ENCODE measurements at regions not wholly inside any gene's neighbourhood (a gene's known extent, or its start where the extent isn't known, plus 50 kb on each side); places are given as distances from the start of the nearest gene placed in this dataset.

DNA sequence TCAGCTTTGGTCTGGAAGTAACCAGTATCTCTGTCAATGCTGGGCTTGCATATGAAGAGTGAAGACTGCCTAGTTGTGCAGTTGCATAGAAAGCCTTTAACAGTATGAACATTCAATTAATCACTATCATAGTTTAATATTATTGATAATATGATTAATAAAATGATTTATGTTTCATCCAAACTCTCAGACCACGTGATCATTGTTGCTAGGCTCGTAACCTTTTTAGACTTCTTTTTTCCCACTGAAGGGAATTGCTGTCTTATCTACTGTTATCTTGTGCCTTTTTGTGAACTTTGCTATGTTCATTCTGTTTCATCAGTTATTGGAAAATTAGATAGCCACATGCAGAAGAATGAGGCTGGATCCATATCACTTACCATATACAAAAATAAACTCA, 536.4 kb upstream of the NOVA1 start:
- CTCF ChIA-PET = no interaction called here
- H3K27ac ChIP-seq (ENCODE audit: insufficient read depth, low read length) = no peak overlapping the region

More for the DNA sequence above, 536.4 kb upstream of the NOVA1 start:
- Histone ChIP-seq H2AK5ac (ENCODE audit: low read depth, low read length) (no peak overlapping the region), H3K4me1 (ENCODE audit: control insufficient read depth, insufficient read depth, low read length) (no peaks in the 10 kb centered on the region), H4K20me1 (ENCODE audit: insufficient read depth, low read length) (no peaks in the 10 kb centered on the region), H2BK20ac (ENCODE audit: low read depth, low read length) (no peak overlapping the region), H2BK15ac (ENCODE audit: low read depth, low read length) (no peak overlapping the region), H3K18ac (ENCODE audit: low read depth, low read length) (no peak overlapping the region), H3K4me3 (ENCODE audit: insufficient read depth, low read depth, low read length) (no peak overlapping the region), H3K9me3 (ENCODE audit: control insufficient read depth, insufficient read depth, low read length) (no peaks in the 10 kb centered on the region), H2AK9ac (replicated peaks; ENCODE audit: low read depth, low read length, poor library complexity) (no peak overlapping the region), H4K5ac (ENCODE audit: low read depth, low read length) (no peak overlapping the region), H4K8ac (ENCODE audit: low read depth in 2 of 2, low read length in 2 of 2) (no peak overlapping the region), H2BK120ac (ENCODE audit: low read depth, low read length) (no peak overlapping the region), H3K36me3 (ENCODE audit: control insufficient read depth, insufficient read depth, low read length) (no peaks in the 10 kb centered on the region), H3K14ac (replicated peaks; ENCODE audit: low read depth, low read length) (no peak overlapping the region), H3K4me2 (ENCODE audit: low read depth, low read length) (no peak overlapping the region), H3K9ac (ENCODE audit: low read depth, low read length) (no peak overlapping the region), H3K23ac (ENCODE audit: low read depth, low read length) (no peak overlapping the region), H2AFZ (replicated peaks; ENCODE audit: low read length, poor library complexity) (no peak overlapping the region), H3K56ac (ENCODE audit: extremely low read depth, insufficient read depth, low read length) (no peak overlapping the region), H3K79me1 (ENCODE audit: low read depth in 1 of 2, low read length in 2 of 2) (no peaks in the 10 kb centered on the region), H3K9me1 (ENCODE audit: insufficient read depth, low read length) (no peaks in the 10 kb centered on the region), H2BK5ac (ENCODE audit: low read depth, low read length, poor library complexity, severe bottlenecking) (no peak overlapping the region), H3K27me3 (ENCODE audit: control insufficient read depth, insufficient read depth, low read length) (no peaks in the 10 kb centered on the region), H4K91ac (ENCODE audit: insufficient read depth, low read depth, low read length) (no peak overlapping the region), H3K4ac (ENCODE audit: low read depth, low read length) (no peak overlapping the region)
- no CpG with 5 or more reads among the region's 2 CpGs for WGBS, 2 experiments (ENCODE audit: extremely low coverage in 2 of 2, insufficient read length in 1 of 2)
- dilution Hi-C loops (cut with HindIII; ENCODE audit: low sequenced_read_pairs, unreplicated experiment) = no loop called here
- no peak for ATAC-seq (ENCODE audit: low read depth)
- intact Hi-C loops (cut with micrococcal nuclease) = no loop called here
- no peak for DNase-seq
- in situ Hi-C loops (cut with MboI; ENCODE audit: low sequenced_read_pairs) = no loop called here
- POLR2A ChIA-PET (ENCODE audit: unreplicated experiment) = no interaction called here
- no peak for TF ChIP-seq MXI1 (IDR thresholded peaks at IDR 0.05; ENCODE audit: borderline replicate concordance, low read depth, low read length)
- TF ChIP-seq RCOR1 (IDR thresholded peaks at IDR 0.05; ENCODE audit: insufficient replicate concordance, low read length) = no peak
- no peak for TF ChIP-seq RFX5 (IDR thresholded peaks at IDR 0.05; ENCODE audit: low read depth, low read length)
- no TSS peak for BruUV-seq (replicated peaks)

Data from IMR-90 (cell line).